ENCODE measurements at regions not wholly inside any gene's neighbourhood (a gene's known extent, or its start where the extent isn't known, plus 50 kb on each side); places are given as distances from the start of the nearest gene placed in this dataset.

GRCh38 chr6:122223251-122223650 lies 176.2 kb upstream of the HSF2 start:
- Histone ChIP-seq H3K9me3 (ENCODE audit: control insufficient read depth in 2 of 2, insufficient read depth in 1 of 2, low read depth in 1 of 2, low read length in 1 of 2) (peaks cover 0 to 2% of the 10 kb centered on the region in 2 donors), H3K4me3 (ENCODE audit: low read depth in 1 of 3, low read length in 3 of 3) (no peak overlapping the region), H3K27me3 (ENCODE audit: control insufficient read depth in 3 of 3, insufficient read depth in 3 of 3, low read length in 3 of 3) (no peaks in the 10 kb centered on the region), H3K36me3 (ENCODE audit: control insufficient read depth in 3 of 3, insufficient read depth in 2 of 3, low read depth in 1 of 3, low read length in 3 of 3) (no peaks in the 10 kb centered on the region), H3K27ac (ENCODE audit: low read depth in 1 of 3, low read length in 2 of 3) (no peak overlapping the region), H3K4me1 (ENCODE audit: control insufficient read depth in 3 of 3, insufficient read depth in 2 of 3, low read depth in 1 of 3, low read length in 2 of 3) (no peaks in the 10 kb centered on the region)
- no peak for FAIRE-seq
- DNase-seq, result no peak
- 48 to 75% (median 59%) methylated on average over 1 of the region's 1 CpG for WGBS, 3 donors

- Histone ChIP-seq H3K27me3 (ENCODE audit: control insufficient read depth in 3 of 3, insufficient read depth in 3 of 3, low read length in 3 of 3) (no peaks in the 10 kb centered on the region), H3K4me3 (ENCODE audit: low read depth in 1 of 3, low read length in 3 of 3) (no peak overlapping the region), H3K4me1 (ENCODE audit: control insufficient read depth in 3 of 3, insufficient read depth in 2 of 3, low read depth in 1 of 3, low read length in 2 of 3) (no peaks in the 10 kb centered on the region), H3K36me3 (ENCODE audit: control insufficient read depth in 3 of 3, insufficient read depth in 2 of 3, low read depth in 1 of 3, low read length in 3 of 3) (no peaks in the 10 kb centered on the region), H3K27ac (ENCODE audit: low read depth in 1 of 3, low read length in 2 of 3) (no peak overlapping the region), H3K9me3 (ENCODE audit: control insufficient read depth in 2 of 2, insufficient read depth in 1 of 2, low read depth in 1 of 2, low read length in 1 of 2) (peaks cover 0 to 7% of the 10 kb centered on the region in 2 donors)
- DNase-seq, result no peak
- FAIRE-seq, result no peak
These were observed 160.6 kb upstream of the HSF2 start for GRCh38 chr6:122238861-122239260.

DNA sequence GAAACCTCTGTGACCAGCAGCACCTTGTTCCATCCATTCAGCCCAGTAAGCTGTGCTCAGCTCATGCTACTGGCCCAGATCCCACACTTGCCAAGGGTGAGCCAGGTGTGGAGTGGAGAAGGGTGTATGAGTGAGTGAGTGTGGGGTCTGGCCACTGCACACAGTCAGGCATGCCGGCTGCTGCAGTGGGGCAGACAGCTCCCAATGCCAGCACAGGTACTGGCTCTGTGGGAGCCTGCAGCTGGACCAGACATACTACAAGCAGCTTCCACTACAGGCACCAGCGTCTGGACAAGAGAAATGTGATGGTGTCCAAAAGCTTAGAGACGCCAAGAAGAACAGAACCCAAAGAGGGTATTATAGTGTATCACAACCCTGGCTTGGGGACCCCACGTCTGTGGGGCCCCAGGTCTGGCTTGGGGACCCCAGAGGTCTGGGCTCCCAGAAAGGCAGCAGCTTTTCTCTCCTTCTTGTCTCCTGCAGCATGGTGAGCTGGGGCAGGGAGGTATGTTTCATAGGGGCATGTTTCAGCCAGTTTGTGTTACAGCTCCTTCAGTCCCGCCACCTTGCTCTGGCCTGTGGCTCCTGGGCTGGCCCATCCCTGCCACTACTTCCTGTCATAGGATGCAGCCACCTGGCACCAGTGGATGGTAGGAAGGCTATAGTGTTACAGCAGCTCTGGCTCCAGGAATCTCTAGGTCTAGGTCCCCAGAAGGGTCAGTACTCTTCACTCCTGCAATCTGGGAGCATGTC lies 152.4 kb upstream of the HSF2 start:
- 71 to 85% (median 78%) methylated on average over 5 of the region's 5 CpGs for WGBS, 3 donors
- DNase-seq (no peak), FAIRE-seq (no peak)
- H3K4me1 ChIP-seq (ENCODE audit: control insufficient read depth in 3 of 3, insufficient read depth in 2 of 3, low read depth in 1 of 3, low read length in 2 of 3), result no peaks in the 10 kb centered on the region
- no peaks in the 10 kb centered on the region for H3K36me3 ChIP-seq (ENCODE audit: control insufficient read depth in 3 of 3, insufficient read depth in 2 of 3, low read depth in 1 of 3, low read length in 3 of 3)
- no peak overlapping the region for H3K27ac ChIP-seq (ENCODE audit: low read depth in 1 of 3, low read length in 2 of 3)
- H3K27me3 ChIP-seq (ENCODE audit: control insufficient read depth in 3 of 3, insufficient read depth in 3 of 3, low read length in 3 of 3), result no peaks in the 10 kb centered on the region
- peaks cover 0 to 28% of the 10 kb centered on the region in 2 donors for H3K9me3 ChIP-seq (ENCODE audit: control insufficient read depth in 2 of 2, insufficient read depth in 1 of 2, low read depth in 1 of 2, low read length in 1 of 2)
- H3K4me3 ChIP-seq (ENCODE audit: low read depth in 1 of 3, low read length in 3 of 3), result no peak overlapping the region

DNA sequence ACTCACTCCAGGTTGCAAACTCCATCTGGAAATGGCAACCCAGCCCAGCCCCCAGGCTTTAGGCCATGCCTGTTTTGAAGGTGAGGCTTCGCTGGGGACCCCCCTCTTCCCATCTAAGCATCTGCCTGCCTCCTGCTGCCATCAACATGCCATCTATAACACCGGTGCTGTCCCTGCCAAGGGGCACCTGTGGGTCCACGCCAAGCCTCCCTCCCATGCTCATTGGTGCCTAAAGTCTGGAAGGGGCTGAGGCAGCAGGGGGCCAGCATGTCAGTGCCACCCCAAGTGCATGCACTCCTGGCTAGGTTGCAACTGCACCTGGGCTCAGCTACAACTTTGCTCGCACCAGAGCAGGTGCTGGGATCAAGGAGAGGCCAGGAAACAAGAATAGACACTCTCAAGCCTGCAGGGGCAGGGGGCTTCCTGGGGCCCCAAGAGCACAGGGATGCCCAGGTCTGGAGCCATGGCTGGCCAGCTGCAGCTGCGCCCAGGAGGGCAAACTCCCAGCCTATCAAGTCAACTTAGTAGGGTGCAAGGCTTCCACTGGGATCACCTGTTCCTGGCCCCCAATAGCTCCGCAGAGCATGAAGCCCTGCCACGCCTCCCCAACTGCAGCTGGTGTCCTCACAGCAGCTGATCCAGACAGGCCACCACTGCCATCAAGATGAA lies 151.3 kb upstream of the HSF2 start:
- DNase-seq, result no peak
- FAIRE-seq, result no peak

GRCh38 chr6:122248844-122249243 lies 150.6 kb upstream of the HSF2 start:
- WGBS, 3 donors, result 41 to 50% (median 48%) methylated on average over 1 of the region's 1 CpG
- Histone ChIP-seq H3K27me3 (ENCODE audit: control insufficient read depth in 3 of 3, insufficient read depth in 3 of 3, low read length in 3 of 3) (no peaks in the 10 kb centered on the region), H3K4me1 (ENCODE audit: control insufficient read depth in 3 of 3, insufficient read depth in 2 of 3, low read depth in 1 of 3, low read length in 2 of 3) (no peaks in the 10 kb centered on the region), H3K27ac (ENCODE audit: low read depth in 1 of 3, low read length in 2 of 3) (no peak overlapping the region), H3K4me3 (ENCODE audit: low read depth in 1 of 3, low read length in 3 of 3) (no peak overlapping the region), H3K9me3 (ENCODE audit: control insufficient read depth in 2 of 2, insufficient read depth in 1 of 2, low read depth in 1 of 2, low read length in 1 of 2) (peaks cover 0 to 21% of the 10 kb centered on the region in 2 donors), H3K36me3 (ENCODE audit: control insufficient read depth in 3 of 3, insufficient read depth in 2 of 3, low read depth in 1 of 3, low read length in 3 of 3) (no peaks in the 10 kb centered on the region)
- FAIRE-seq, result no peak
- no peak for DNase-seq

More for the DNA sequence above, 151.3 kb upstream of the HSF2 start:
- no peak overlapping the region for H3K4me3 ChIP-seq (ENCODE audit: low read depth in 1 of 3, low read length in 3 of 3)
- H3K27ac ChIP-seq (ENCODE audit: low read depth in 1 of 3, low read length in 2 of 3), result no peak overlapping the region
- no peaks in the 10 kb centered on the region for H3K4me1 ChIP-seq (ENCODE audit: control insufficient read depth in 3 of 3, insufficient read depth in 2 of 3, low read depth in 1 of 3, low read length in 2 of 3)
- 77 to 87% (median 86%) methylated on average over 7 of the region's 7 CpGs for WGBS, 3 donors
- H3K9me3 ChIP-seq (ENCODE audit: control insufficient read depth in 2 of 2, insufficient read depth in 1 of 2, low read depth in 1 of 2, low read length in 1 of 2), result peaks cover 0 to 21% of the 10 kb centered on the region in 2 donors
- no peaks in the 10 kb centered on the region for H3K36me3 ChIP-seq (ENCODE audit: control insufficient read depth in 3 of 3, insufficient read depth in 2 of 3, low read depth in 1 of 3, low read length in 3 of 3)
- no peaks in the 10 kb centered on the region for H3K27me3 ChIP-seq (ENCODE audit: control insufficient read depth in 3 of 3, insufficient read depth in 3 of 3, low read length in 3 of 3)

- H3K36me3 ChIP-seq (ENCODE audit: control insufficient read depth in 3 of 3, insufficient read depth in 2 of 3, low read depth in 1 of 3, low read length in 3 of 3), result no peaks in the 10 kb centered on the region
- no peak overlapping the region for H3K27ac ChIP-seq (ENCODE audit: low read depth in 1 of 3, low read length in 2 of 3)
- no peak for FAIRE-seq
- H3K4me3 ChIP-seq (ENCODE audit: low read depth in 1 of 3, low read length in 3 of 3), result no peak overlapping the region
- H3K9me3 ChIP-seq (ENCODE audit: control insufficient read depth in 2 of 2, insufficient read depth in 1 of 2, low read depth in 1 of 2, low read length in 1 of 2), result no peaks in the 10 kb centered on the region
- WGBS, 3 donors, result 80 to 83% (median 81%) methylated on average over 3 of the region's 3 CpGs
- H3K4me1 ChIP-seq (ENCODE audit: control insufficient read depth in 3 of 3, insufficient read depth in 2 of 3, low read depth in 1 of 3, low read length in 2 of 3), result no peaks in the 10 kb centered on the region
- no peak for DNase-seq
- no peaks in the 10 kb centered on the region for H3K27me3 ChIP-seq (ENCODE audit: control insufficient read depth in 3 of 3, insufficient read depth in 3 of 3, low read length in 3 of 3)
These were observed 140.6 kb upstream of the HSF2 start for GRCh38 chr6:122258839-122259238.

GRCh38 chr6:122264557-122264956 lies 134.9 kb upstream of the HSF2 start:
- Histone ChIP-seq H3K27me3 (ENCODE audit: control insufficient read depth in 3 of 3, insufficient read depth in 3 of 3, low read length in 3 of 3) (no peaks in the 10 kb centered on the region), H3K27ac (ENCODE audit: low read depth in 1 of 3, low read length in 2 of 3) (no peak overlapping the region), H3K4me1 (ENCODE audit: control insufficient read depth in 3 of 3, insufficient read depth in 2 of 3, low read depth in 1 of 3, low read length in 2 of 3) (no peaks in the 10 kb centered on the region), H3K4me3 (ENCODE audit: low read depth in 1 of 3, low read length in 3 of 3) (no peak overlapping the region), H3K36me3 (ENCODE audit: control insufficient read depth in 3 of 3, insufficient read depth in 2 of 3, low read depth in 1 of 3, low read length in 3 of 3) (no peaks in the 10 kb centered on the region), H3K9me3 (ENCODE audit: control insufficient read depth in 2 of 2, insufficient read depth in 1 of 2, low read depth in 1 of 2, low read length in 1 of 2) (no peaks in the 10 kb centered on the region)
- 43 to 68% (median 48%) methylated on average over 2 of the region's 2 CpGs for WGBS, 3 donors
- FAIRE-seq, result no peak
- no peak for DNase-seq

GRCh38 chr6:122265755-122266154 lies 133.7 kb upstream of the HSF2 start:
- FAIRE-seq (no peak), DNase-seq (no peak)
- WGBS, 3 donors, result 54 to 68% (median 58%) methylated on average over 1 of the region's 1 CpG
- H3K27me3 ChIP-seq (ENCODE audit: control insufficient read depth in 3 of 3, insufficient read depth in 3 of 3, low read length in 3 of 3), result no peaks in the 10 kb centered on the region
- H3K4me3 ChIP-seq (ENCODE audit: low read depth in 1 of 3, low read length in 3 of 3), result no peak overlapping the region
- H3K4me1 ChIP-seq (ENCODE audit: control insufficient read depth in 3 of 3, insufficient read depth in 2 of 3, low read depth in 1 of 3, low read length in 2 of 3), result no peaks in the 10 kb centered on the region
- no peaks in the 10 kb centered on the region for H3K9me3 ChIP-seq (ENCODE audit: control insufficient read depth in 2 of 2, insufficient read depth in 1 of 2, low read depth in 1 of 2, low read length in 1 of 2)
- H3K27ac ChIP-seq (ENCODE audit: low read depth in 1 of 3, low read length in 2 of 3), result no peak overlapping the region
- no peaks in the 10 kb centered on the region for H3K36me3 ChIP-seq (ENCODE audit: control insufficient read depth in 3 of 3, insufficient read depth in 2 of 3, low read depth in 1 of 3, low read length in 3 of 3)

All from small intestine (tissue), 7 donors.